8988T (cell line): ENCODE measurements at regions not wholly inside any gene's neighbourhood (a gene's known extent, or its start where the extent isn't known, plus 50 kb on each side); places are given as distances from the start of the nearest gene placed in this dataset.
"Not testable (repeated sequence)": the region's sequence is repeated elsewhere in the genome, so short reads cannot be mapped to it uniquely, and the experiment has no call there.

ENCODE experiments used
- DNase-seq: peaks from one replicate; pipeline ENCODE4 v3.0.0; 2011

DNA sequence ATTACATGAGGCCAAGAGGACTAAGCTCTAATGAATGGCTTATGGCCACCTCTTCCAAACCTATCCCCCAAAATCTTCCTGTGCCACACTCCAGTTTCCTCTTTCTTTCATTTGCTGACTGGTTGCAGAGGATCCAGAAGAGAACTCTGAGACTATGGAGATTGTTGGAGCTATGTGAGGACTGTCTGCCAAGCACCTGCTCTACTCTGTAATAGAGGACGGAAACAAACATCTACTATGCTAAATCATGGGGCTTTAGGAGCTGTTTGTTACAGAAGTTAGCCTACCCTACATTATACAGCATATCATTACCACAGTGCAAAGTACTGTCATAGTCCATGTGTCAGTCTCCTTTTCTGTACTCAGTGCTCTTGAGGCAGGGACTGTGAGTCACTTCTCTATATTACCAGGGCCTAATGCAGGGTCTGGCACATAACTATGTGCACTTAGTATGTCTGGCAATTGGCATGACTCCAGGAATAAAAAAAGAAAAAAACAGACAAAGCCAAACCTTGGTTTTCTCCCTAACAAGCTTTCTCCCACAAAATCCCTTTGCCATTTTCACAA, 95.1 kb downstream of the RPAP3 start:
- no peak for DNase-seq

DNA sequence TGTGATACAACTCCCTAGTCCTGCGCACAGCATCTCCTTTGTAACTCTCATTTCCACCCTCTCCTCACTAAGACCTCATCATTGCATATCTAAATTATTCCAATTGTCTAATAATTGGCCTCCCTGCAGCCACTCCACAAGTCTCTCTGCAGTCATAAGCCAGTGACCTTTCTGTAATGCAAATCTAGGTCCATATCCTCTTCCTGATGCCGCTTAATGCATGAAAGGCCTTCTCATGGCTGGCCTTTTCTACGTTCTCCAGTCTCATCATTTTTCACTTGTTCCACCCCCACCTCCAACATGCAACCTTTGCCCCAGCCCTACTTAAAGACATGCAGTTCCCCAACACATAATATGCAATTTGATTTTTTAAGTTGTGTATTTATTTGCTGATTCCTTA, 96.0 kb downstream of the RPAP3 start:
- DNase-seq: no peak

DNA sequence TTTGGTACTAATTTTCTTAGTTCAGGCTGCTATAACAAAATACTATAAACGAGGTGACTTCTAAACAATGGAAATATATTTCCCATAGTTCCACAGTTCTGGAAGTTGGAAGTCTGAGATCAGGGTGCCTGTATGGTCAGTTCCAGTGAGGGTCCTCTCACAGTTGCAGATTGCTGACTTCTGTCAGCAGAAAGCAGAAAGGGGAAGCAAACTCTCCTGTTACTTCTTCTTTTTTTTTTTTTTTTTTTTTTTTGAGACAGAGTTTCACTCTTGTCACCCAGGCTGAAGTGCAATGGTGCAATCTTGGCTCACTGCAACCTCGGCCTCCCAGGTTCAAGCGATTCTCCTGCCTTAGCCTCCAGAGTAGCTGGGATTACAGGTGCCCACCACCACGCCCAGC, 97.2 kb downstream of the RPAP3 start:
- DNase-seq: not testable (repeated sequence)

DNA sequence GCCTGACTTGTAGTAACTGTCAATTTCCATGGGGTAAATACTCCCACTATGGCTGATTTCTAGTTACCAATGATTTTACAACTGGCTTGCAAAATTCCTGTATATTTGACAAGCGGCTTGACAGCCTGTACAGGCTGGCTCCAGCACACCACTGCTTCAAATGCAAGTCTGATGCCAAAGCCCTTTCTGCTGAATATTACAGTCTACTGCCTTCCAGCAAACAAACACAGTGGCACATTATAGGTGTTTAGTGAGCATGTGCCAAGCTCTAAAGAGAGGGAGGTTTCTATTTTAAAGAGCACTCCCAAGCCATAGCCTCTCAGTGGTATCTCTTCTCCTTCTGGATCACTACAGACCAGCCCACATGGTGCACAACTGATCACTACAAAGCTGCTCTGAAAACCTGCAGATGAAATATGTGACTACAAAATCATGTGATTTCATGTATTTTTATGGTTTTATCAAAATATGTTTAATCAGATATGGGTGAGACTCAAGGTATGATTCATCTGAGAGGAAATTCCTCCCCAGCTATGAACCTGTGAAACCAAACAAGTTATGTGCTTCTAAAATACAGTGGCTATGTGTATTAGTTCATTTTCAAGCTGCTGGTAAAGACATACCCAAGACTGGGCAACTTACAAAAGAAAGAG, 101.5 kb downstream of the RPAP3 start:
- DNase-seq: no peak

DNA sequence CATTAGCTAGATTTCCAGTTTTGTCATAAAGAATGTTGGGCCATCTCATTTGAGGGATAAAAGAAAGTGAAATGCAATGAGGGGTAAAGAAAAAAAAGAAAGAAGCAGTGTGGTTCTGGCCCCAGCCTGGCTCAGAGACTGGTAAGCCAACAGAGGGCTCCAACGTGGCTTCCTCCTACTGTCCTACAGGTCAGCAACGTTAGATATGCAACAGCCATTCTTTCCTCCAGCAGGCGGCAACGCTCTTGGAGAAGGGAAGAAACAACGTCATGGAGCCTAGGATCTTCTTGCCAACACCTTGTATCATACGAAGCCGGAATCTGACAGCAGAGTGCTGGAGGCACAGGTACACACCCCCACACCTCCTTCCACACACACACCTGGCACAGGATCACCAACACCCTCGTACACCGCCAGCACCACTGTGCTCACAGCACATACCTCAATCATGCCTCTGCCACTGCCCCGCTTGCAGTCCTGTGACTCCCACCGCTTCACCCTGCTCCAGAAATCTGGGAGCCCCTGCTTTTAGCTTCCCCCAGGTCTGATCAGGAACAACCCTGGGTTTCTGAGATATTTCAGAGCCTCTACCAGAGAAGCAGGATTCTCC, 102.8 kb downstream of the RPAP3 start:
- no peak for DNase-seq

DNA sequence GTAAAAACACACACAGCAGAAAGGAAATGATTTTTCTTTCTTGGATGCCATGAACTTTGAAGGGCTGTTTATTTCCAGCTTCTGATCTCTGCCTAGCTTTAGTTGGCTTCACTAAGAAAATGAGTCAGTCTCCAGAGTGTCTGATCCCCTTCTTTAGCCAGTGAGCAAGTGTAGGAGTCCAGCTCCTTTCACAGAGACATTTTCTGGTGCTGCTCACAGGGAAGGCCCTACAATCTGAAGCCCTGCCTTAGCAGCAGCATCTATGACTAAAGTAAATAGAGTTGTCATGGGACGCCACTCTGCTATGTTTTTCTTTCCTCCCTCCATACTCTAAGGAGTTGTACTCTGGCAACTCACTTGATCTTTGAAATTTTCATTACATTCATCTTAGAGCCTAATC, 103.5 kb downstream of the RPAP3 start:
- no peak for DNase-seq

DNA sequence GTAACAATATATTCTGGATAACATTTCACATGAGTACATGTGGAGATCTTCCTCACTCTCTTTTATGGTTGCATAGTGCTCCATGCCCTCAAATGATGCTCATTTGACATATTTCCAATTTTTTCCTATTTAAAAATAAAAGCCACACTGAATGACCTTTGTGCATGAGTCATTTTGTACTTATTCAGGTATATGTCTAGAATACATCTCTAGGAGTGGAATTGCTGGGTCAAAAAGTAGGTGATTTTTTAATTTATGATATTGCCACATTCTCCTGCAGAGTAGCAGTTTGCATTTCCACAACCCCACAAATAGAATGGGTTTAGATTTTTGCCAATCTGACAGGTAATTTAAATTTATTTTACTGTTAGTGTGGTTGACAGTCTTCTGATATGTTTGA, 104.8 kb downstream of the RPAP3 start:
- no peak for DNase-seq

DNA sequence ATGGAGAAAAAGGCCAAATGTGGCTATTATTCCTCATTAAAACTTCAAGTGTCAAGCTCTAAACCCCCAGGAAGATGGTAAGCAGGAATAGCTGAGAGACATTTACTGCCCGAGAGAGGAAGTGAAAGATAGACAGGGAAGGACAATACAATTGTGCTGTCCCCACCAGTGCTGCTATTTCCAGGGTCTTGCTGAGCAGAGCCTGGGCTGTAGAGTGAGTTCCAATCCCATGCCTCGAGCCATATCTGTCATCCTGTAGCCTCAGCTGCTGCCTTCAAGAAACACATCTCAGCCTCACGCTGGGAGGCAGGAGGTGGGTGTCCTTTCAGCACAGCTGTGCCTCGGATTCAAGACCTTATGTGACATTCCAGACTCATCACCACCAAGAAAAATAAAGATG, 114.0 kb downstream of the RPAP3 start:
- no peak for DNase-seq

DNA sequence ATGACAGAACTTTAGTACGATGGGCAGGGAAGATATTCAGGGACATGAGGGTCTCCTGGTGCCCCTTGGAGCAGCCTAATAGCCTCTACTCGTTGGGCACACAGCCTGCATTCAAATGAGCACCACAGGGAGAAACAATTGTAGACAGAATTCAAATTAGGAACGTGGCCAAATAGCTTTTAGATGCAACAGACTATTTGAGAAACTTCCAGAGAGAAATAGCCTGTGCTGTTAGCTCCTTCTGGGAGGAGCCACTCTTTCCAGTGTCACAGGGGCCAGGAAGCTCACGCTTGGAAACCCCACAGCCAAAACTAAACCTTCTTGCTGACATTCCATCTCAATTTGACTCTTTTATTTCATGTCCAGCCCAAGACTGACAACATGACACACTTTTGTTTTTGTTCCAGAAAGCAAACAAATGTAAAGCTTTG, 114.5 kb downstream of the RPAP3 start:
- no peak for DNase-seq

DNA sequence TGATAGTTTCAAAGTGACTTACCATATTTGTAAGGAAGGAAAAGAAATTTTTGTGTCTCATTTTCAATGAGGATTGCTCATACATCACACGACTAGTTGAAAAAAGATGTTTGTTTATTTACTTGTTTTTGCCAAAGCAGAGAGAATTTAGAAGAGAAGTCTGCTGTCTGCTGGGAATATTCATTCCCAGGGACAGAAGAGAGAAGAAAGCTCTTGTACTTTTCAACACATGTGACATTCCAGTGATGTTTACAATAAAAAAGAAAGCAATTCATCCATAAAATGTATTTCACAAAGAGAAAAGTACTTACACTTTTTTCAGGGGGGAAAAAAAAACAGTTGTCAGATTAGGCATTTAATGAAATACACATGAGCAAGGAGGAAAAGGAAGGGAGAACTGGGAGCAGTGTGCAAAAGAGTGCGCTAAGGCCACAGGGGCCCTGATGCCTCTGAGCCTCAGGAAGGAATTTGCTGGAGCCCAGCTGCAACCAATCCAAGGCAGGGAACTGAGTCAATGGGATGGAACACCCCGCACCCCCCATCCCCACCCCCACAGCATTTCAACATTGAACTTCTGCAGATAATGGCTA, 115.0 kb downstream of the RPAP3 start:
- DNase-seq: no peak

DNA sequence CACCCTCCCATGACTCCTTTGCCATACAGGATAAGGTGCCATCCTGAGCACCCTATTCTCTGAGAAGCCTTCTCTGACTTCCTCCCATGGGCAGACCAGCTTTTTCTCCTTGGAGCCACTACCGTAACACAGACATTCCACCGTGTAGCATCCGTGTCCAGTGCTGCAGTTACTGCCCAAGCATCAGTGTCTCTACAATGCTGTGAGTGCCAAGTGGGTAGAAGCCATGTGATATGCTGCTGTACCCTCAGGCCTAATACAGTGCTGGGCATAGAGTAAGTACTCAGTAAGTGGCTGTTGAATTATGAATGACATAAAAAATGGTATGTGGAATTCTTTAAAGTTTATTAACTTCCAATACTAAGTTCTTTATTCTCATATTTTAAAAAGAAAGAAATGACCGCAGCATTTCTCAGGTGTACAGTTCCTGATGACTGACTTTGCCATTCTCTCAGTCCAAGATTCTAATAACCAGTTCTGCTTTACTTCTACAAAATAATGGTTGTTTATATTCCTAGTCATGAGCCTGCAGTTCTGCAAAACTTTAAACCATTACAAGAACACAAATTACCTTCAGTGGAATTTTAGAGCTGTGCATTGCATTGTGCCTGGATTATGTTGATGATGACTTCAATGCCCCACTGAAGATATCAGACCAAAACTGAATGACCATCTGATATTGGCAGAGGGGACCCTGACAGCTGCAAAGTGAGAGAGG, 118.7 kb downstream of the RPAP3 start:
- no peak for DNase-seq

DNA sequence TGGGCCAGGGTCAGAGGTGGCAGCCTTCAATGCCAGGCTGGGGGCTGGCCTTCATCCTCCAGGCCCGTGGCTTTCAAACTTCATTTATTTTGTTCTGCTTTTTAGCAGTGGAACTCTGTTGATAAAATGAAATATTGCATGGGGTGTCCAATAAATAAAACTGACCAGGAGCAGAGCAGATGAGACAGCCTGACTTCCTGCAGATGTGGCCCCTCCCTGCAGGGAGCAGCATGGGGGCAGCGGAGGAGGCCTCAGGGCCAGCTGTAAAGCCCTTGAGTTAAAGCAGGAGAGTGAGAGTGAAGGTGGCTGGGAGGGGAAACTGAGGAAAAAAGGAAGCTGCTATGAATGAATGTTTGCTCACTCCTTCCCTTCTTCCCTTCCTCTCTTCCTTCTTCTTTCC, 120.3 kb downstream of the RPAP3 start:
- no peak for DNase-seq

DNA sequence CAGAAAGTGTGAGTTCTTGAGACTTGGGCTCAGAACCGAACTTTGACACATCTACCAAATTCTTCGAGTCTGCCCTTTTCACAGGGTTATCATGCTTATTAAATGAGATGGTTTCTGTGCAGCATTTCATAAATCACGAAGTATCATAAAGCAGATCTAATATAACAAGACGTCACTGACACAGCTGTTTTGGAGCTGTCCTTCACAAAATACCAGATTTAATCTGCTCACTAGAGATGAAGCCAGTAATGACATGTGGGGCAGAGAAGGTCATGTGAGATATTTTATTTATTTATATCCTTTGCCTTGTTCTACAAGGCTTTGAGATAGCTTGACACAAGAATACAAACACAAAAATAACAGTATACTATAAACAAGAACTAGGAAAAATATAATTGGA, 127.0 kb downstream of the RPAP3 start:
- no peak for DNase-seq

DNA sequence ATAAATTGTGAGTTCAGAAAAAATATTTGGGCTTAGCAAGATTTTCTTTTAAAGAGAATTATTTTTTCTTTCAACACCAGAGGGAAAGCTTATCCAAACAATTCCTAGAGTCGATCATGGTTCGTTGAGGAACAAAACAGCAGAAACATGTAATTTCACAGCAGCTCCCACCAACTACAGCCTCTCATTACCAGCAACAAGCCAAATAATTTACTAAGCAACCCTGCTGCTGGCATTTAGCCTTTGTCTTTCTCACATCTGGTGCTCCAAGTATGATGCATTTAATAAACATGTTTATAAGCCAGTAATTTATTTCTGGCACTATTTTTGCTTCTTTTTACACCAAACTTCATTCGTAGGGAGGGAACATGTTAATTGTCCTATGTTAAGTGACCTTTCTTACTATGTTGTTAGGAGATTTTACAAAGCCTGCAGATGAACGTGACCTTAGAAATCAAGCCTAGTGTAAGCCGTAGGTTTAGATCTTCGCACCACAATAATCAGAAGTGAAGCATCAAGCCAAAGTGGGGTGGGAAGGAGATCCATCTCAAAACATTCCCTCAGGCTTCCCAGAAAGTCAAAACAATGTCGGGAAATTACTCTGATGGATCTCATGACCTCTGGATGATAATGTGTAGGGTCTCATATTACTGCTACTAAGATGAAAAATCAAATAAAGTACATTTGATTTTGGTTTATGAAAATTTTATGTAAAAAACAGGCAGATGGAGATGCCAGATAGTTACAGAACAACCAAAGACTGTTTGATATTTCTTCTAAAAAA, 128.4 kb downstream of the RPAP3 start:
- no peak for DNase-seq

DNA sequence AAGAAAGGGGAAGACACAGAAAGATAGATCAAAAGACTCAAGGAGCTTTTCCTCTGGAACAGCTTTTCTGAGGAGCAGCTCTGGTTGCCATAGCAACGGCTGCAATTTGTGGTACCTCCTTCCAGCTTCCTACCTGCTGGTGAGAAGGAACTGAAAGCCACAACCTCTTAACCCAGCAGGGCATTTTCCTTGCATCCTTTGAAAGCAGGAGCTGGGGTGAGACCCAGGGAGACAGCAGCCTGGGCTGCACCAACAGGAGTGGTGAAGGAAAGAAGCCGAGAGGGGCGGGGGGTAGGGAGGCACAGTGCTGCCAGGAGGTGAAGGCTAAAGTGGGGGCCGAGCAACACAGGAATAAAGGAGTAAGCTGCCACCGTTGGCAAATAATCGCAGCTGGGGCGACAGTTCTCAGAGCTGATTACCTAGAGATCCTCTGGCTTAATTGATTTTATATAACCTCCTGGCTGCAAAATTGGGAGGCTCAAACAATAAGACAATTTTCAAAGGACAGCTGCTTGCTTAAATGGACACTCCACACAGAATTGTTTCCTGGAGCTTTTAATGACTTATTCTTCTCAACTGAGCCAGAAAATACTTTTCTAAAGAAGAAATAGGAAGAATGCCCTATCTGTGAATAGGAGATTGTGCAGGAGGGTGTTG, 129.4 kb downstream of the RPAP3 start:
- no peak for DNase-seq

DNA sequence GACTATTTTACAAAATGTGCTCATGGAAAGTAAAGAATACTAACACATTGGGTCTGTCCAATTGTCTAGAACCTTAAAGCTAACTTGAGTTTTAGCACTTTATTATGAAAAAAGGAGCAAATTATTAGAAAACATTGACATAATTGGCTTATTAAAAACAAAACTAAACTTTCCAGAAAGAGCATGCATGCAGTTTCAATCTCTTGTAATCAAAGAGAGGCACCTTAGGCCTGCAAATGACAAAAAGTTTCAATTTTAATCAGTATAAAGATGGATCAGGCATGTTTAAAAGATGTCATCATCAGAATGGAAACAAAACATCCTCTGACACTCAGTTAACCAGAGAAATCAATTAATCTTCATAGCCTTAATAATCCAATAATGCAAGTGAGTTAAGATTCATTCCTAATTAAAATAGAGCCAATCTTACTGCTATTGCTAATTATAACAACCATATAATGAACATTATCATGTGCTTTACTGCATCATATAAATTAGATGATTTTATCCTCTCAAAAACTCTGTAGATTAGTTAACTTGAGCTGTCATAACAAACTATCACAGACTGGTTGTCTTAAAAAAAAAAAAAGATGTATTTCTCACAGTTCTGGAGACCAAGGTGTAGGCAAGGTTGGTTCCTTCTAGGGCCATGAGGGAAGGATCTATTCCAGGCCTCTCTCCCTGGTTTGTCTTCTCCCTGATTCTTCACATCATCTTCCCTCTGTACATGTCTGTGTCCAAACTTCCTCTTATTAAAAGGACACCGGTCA, 131.4 kb downstream of the RPAP3 start:
- no peak for DNase-seq

DNA sequence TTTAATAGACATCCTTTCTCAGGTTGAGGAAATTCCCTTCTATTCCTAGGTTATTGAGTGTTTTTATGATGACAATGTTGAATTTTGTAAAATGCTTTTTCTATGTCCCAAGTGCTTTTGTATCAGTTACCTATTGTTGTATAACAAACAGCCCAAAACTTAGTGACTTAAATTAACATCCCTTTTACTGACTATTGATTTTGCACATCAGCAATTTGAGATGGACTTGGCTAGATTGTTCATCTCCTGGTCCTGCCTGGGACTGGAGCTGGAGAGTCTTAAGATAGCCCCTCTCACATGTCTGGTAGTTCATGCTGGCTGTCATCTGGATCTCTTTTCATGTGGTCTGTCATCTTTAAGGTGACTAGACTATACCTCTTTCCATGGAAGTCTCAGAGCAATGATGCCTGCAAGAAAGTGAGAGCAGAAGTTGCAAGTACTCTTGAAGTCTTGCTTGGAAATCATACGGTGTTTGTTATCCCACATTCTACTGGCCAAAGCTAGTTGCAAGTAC, 132.6 kb downstream of the RPAP3 start:
- DNase-seq: no peak

DNA sequence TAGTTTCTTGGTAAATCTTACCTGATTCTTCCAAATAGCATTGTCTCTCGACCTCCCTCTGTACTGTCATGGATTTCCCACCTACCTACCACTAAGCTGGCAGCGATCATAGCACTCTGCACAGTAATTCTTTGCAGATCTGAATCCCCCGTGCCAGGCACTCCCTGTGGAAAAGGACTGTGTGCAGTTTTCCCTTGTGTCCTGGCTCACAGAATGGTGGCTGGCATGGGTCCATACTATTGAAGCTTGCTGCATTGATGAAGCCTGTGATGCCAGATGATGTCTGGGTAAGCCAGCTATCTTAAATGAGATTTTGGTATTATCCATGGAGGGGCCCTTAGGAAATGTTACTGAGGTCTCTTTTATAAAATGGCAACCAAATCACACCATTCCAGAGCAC, 135.7 kb downstream of the RPAP3 start:
- no peak for DNase-seq

DNA sequence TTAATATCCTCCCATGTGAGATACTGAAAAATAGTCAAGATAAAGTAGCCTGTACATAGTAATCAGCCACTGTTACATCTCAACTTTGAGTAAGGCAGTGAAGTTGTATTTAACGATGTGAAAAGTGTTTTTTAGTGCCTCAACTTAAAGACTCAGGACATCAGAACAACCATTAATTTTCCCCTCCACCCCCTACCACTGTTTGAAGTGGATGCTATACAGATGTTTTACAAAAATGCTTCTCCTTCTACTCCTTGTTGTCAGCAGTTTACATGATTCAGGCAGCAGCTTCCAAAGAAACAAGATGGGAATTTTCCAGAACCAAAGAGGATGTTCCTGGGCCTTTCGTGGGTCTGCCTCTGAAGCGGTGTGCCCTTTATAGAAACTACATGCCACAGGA, 143.6 kb downstream of the RPAP3 start:
- no peak for DNase-seq

DNA sequence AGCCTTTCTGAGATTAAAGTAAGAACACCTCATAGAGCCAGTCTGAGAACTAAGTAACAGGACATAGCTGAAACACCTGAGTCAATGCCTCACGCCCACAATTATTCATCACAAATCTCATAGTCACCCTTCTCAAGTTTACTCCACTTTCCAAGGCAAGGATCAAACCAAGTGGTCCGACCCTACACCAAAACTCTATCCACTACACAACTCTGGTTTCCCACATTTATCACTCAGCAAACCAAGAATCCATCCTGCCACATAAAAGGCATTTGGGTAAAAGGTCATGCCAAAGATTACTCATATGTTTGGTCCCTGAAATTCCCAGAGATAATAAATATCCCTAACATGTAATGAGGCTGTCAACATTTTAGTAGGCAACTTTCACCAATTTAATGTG, 144.1 kb downstream of the RPAP3 start:
- DNase-seq: no peak

DNA sequence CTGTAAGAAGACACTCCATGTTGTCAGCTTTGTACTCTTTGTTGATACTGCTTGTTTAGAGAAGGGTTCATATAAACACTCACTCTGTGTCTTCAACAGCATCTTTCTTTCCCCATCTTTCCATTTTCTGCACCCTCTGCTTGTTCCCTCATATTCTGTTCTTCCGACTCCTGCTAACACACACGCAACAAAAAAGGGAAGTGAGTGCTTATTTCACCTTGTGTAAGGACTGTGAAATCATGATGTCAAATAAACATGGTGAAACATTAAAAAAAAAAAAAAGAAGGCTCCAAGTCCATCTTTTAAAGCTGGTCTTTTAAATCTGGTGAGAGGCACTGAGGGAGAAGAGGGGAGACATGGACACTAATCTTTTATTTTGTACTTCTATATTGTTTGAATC, 145.4 kb downstream of the RPAP3 start:
- DNase-seq: no peak
